PC-3 (cell line): ENCODE measurements at regions not wholly inside any gene's neighbourhood (a gene's known extent, or its start where the extent isn't known, plus 50 kb on each side); places are given as distances from the start of the nearest gene placed in this dataset.

Experiments
- ATAC-seq: fragments of 200-7000 bp; cut with Tn5 transposase; 2 replicates; pipeline ENCODE4 v1.9.1; 2020; ENCODE audit warnings: mild to moderate bottlenecking, moderate library complexity
- BruUV-seq: library from RNA; stranded (reverse); fragments of 400-500 nt; replicated peaks from 2 replicates; lab custom pipeline; 2021; lab: Mats Ljungman, UMichigan
- CTCF ChIA-PET: fragments of 300-600 bp; sonication (Branson Sonifier 250); formaldehyde crosslinking; loops from one replicate; lab custom pipeline; 2022; ENCODE audit warnings: antibody characterized with exemption; lab: Charles Lee
- POLR2A ChIA-PET: fragments of 300-600 bp; sonication (Branson Sonifier 250); formaldehyde crosslinking; loops from one replicate; lab custom pipeline; 2022; ENCODE audit warnings: antibody characterized with exemption; ENCODE audit not compliant: unreplicated experiment; lab: Charles Lee
- DNase-seq: peaks from one replicate; pipeline ENCODE4 v3.0.0-alpha.2; 2015
- H2AFZ ChIP-seq: fragments of 300-600 bp; sonication (generic); 2 replicates; pipeline ENCODE4 v1.6.0; 2016; ENCODE audit warnings: antibody characterized with exemption, low read length
- H3F3A ChIP-seq: fragments of 300-600 bp; sonication (generic); one replicate; pipeline ENCODE4 v1.6.0; 2017; ENCODE audit warnings: antibody characterized with exemption, low read length, control low read depth, mild to moderate bottlenecking; ENCODE audit not compliant: unreplicated experiment
- H3K27ac ChIP-seq: fragments of 300-600 bp; sonication (generic); 2 replicates; pipeline ENCODE4 v1.5.1; 2016; ENCODE audit warnings: mild to moderate bottlenecking, low read length
- H3K27me3 ChIP-seq: fragments of 300-600 bp; sonication (generic); 2 replicates; pipeline ENCODE4 v1.6.1; 2016; ENCODE audit warnings: low read length, mixed read lengths
- H3K36me3 ChIP-seq: fragments of 300-600 bp; sonication (generic); 2 replicates; pipeline ENCODE4 v1.6.1; 2016; ENCODE audit warnings: low read depth, mixed run types, low read length, mixed read lengths
- H3K4me1 ChIP-seq: fragments of 300-600 bp; sonication (generic); 2 replicates; pipeline ENCODE4 v1.5.1; 2016; ENCODE audit warnings: low read length; ENCODE audit not compliant: insufficient read depth
- H3K4me2 ChIP-seq: fragments of 300-600 bp; sonication (generic); 2 replicates; pipeline ENCODE4 v1.6.0; 2016; ENCODE audit warnings: low read length
- H3K4me3 ChIP-seq: fragments of 300-600 bp; sonication (generic); 2 replicates; pipeline ENCODE4 v1.5.1; 2016; ENCODE audit warnings: mild to moderate bottlenecking, low read length, mixed read lengths
- H3K79me2 ChIP-seq: fragments of 300-600 bp; sonication (generic); 2 replicates; pipeline ENCODE4 v1.6.1; 2017; ENCODE audit warnings: low read length, mixed read lengths
- H3K9ac ChIP-seq: fragments of 300-600 bp; sonication (generic); 2 replicates; pipeline ENCODE4 v1.6.0; 2016; ENCODE audit warnings: mild to moderate bottlenecking, low read length
- H3K9me2 ChIP-seq: fragments of 300-600 bp; sonication (generic); replicated peaks from 2 replicates; pipeline ENCODE4 v1.6.1; 2016; ENCODE audit warnings: mixed run types, low read length, mixed read lengths
- H3K9me3 ChIP-seq: fragments of 300-600 bp; sonication (generic); 2 replicates; pipeline ENCODE4 v1.6.1; 2016; ENCODE audit warnings: low read length, mixed read lengths
- H4K20me1 ChIP-seq: fragments of 300-600 bp; sonication (generic); 2 replicates; pipeline ENCODE4 v1.6.1; 2016; ENCODE audit warnings: low read length, mixed read lengths
- EZH2 ChIP-seq: fragments of 300-600 bp; sonication (generic); IDR thresholded peaks from one replicate; pipeline ENCODE4 v1.6.1; 2017; ENCODE audit warnings: antibody characterized with exemption, mild to moderate bottlenecking, low read length; ENCODE audit not compliant: unreplicated experiment
- EZH2phosphoT487 ChIP-seq: fragments of 300-600 bp; sonication (generic); IDR thresholded peaks from 2 replicates; pipeline ENCODE4 v1.6.1; 2018; ENCODE audit warnings: mild to moderate bottlenecking, antibody characterized with exemption, low read length, borderline replicate concordance
- intact Hi-C: fragments of 100-400 bp; cut with micrococcal nuclease; formaldehyde crosslinking; loops from 2 replicates; pipeline ENCODE4 v1.9.0; 2023
- TF ChIP-seq, protein P1 (sequence below): fragments of 300-600 bp; sonication (generic); conservative IDR thresholded peaks from 2 replicates; pipeline ENCODE4 v1.5.1; 2017; ENCODE audit warnings: antibody characterized with exemption, low read depth, mild to moderate bottlenecking, low read length

GRCh38 chr16:51888534-51888933 lies 658.4 kb downstream of the TOX3 start:
- no peak for ATAC-seq
- no TSS peak for BruUV-seq
- H3K9me2 ChIP-seq, result no peaks in the 10 kb centered on the region
- H3F3A ChIP-seq, result no peaks in the 10 kb centered on the region
- H3K27ac ChIP-seq, result no peak overlapping the region
- no peaks in the 10 kb centered on the region for H3K79me2 ChIP-seq
- no peak overlapping the region for H3K4me2 ChIP-seq
- ChIA-PET POLR2A (no interaction called here), CTCF (no interaction called here)
- H3K9ac ChIP-seq, result no peak overlapping the region
- no peak for DNase-seq
- H3K9me3 ChIP-seq, result no peaks in the 10 kb centered on the region
- no peaks in the 10 kb centered on the region for H3K4me1 ChIP-seq
- H4K20me1 ChIP-seq, result no peaks in the 10 kb centered on the region
- no peaks in the 10 kb centered on the region for H3K36me3 ChIP-seq
- no peak overlapping the region for H2AFZ ChIP-seq
- H3K4me3 ChIP-seq, result no peak overlapping the region
- no peak for TF ChIP-seq EZH2
- intact Hi-C loops, result no loop called here
- no peaks in the 10 kb centered on the region for H3K27me3 ChIP-seq

DNA sequence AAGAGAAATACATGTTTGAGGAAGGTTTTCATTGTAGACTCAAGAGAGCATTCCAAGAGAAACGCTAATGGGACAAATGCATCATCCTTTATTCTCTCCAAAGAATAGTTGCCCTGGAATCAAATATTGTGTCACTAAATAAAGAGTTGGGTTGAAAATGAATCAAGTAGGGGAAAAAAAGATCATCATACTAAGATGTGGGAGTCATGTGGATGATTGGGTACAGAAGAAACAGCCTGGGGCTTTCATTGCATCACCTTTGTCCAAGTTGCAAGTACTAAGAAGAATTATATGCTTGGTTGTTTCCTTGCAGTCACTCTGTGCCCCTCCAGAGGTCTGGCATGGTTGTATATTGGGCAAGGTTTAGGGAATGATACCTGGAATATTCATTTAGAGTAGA lies 658.9 kb downstream of the TOX3 start:
- no TSS peak for BruUV-seq
- intact Hi-C loops, result no loop called here
- Histone ChIP-seq H3F3A (no peaks in the 10 kb centered on the region), H4K20me1 (no peaks in the 10 kb centered on the region), H3K36me3 (no peaks in the 10 kb centered on the region), H3K9ac (no peak overlapping the region), H3K9me2 (no peaks in the 10 kb centered on the region), H3K27me3 (no peaks in the 10 kb centered on the region), H3K4me3 (no peak overlapping the region), H3K9me3 (no peaks in the 10 kb centered on the region), H3K79me2 (no peaks in the 10 kb centered on the region), H3K4me2 (no peak overlapping the region), H3K4me1 (no peaks in the 10 kb centered on the region), H2AFZ (no peak overlapping the region), H3K27ac (no peak overlapping the region)
- ATAC-seq, result no peak
- POLR2A ChIA-PET, result no interaction called here
- TF ChIP-seq EZH2, result no peak
- TF ChIP-seq EZH2phosphoT487, result no peak
- TF ChIP-seq, protein P1, sequence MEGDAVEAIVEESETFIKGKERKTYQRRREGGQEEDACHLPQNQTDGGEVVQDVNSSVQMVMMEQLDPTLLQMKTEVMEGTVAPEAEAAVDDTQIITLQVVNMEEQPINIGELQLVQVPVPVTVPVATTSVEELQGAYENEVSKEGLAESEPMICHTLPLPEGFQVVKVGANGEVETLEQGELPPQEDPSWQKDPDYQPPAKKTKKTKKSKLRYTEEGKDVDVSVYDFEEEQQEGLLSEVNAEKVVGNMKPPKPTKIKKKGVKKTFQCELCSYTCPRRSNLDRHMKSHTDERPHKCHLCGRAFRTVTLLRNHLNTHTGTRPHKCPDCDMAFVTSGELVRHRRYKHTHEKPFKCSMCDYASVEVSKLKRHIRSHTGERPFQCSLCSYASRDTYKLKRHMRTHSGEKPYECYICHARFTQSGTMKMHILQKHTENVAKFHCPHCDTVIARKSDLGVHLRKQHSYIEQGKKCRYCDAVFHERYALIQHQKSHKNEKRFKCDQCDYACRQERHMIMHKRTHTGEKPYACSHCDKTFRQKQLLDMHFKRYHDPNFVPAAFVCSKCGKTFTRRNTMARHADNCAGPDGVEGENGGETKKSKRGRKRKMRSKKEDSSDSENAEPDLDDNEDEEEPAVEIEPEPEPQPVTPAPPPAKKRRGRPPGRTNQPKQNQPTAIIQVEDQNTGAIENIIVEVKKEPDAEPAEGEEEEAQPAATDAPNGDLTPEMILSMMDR, result no peak
- CTCF ChIA-PET, result no interaction called here
- no peak for DNase-seq

DNA sequence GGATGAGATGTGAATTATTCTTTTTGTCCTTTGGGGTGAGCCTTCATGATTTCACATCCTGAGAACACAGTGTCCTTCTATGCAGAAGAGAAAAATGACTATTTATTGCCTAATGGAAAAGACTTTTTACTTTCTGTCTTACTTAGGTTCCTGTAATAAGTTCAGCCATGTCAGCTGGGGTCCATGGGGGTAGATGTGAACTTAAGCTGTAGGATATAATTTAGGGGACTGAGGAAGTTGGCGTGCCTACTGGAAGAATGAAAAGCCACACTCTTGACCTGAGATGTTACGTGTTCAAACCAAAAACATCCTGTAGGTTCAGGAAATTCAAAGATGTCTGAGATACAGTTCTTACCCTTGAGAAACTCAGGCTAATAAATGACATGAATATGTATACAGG lies 660.5 kb downstream of the TOX3 start:
- BruUV-seq, result no TSS peak
- Histone ChIP-seq H3K9me2 (no peaks in the 10 kb centered on the region), H3K36me3 (no peaks in the 10 kb centered on the region), H3K4me2 (no peak overlapping the region), H2AFZ (no peak overlapping the region), H3K4me3 (no peak overlapping the region), H3K27me3 (no peaks in the 10 kb centered on the region), H3K27ac (no peak overlapping the region), H3K9me3 (no peaks in the 10 kb centered on the region), H4K20me1 (no peaks in the 10 kb centered on the region), H3F3A (no peaks in the 10 kb centered on the region), H3K79me2 (no peaks in the 10 kb centered on the region), H3K4me1 (no peaks in the 10 kb centered on the region), H3K9ac (no peak overlapping the region)
- TF ChIP-seq EZH2, result no peak
- TF ChIP-seq, protein P1, result no peak
- no peak for TF ChIP-seq EZH2phosphoT487
- DNase-seq (no peak), ATAC-seq (no peak)
- CTCF ChIA-PET, result no interaction called here
- intact Hi-C loops, result no loop called here
- POLR2A ChIA-PET, result no interaction called here
